Parathyroid adenoma (tissue), 2 donors: ENCODE measurements at regions not wholly inside any gene's neighbourhood (a gene's known extent, or its start where the extent isn't known, plus 50 kb on each side); places are given as distances from the start of the nearest gene placed in this dataset.

Source experiments
- H2AFZ ChIP-seq: fragments of 300-600 bp; sonication (generic); one replicate; pipeline ENCODE4 v1.7.0; 2017; ENCODE audit warnings: antibody characterized with exemption, mild to moderate bottlenecking
- H3K27ac ChIP-seq: fragments of 300-600 bp; sonication (generic); one replicate; pipeline ENCODE4 v1.7.0; 2017
- H3K27me3 ChIP-seq: fragments of 300-600 bp; sonication (generic); one replicate; pipeline ENCODE4 v1.7.0; 2017; ENCODE audit warnings: low read length; ENCODE audit not compliant: control insufficient read depth, insufficient read depth
- H3K36me3 ChIP-seq: fragments of 300-600 bp; sonication (generic); one replicate; pipeline ENCODE4 v1.7.0; 2017; ENCODE audit warnings: low read length; ENCODE audit not compliant: control insufficient read depth, insufficient read depth
- H3K4me1 ChIP-seq: fragments of 300-600 bp; sonication (generic); one replicate; pipeline ENCODE4 v1.7.0; 2017; ENCODE audit warnings: control low read depth
- H3K4me2 ChIP-seq: fragments of 300-600 bp; sonication (generic); one replicate; pipeline ENCODE4 v1.7.0; 2017; ENCODE audit warnings: low read length
- H3K4me3 ChIP-seq: fragments of 300-600 bp; sonication (generic); one replicate; pipeline ENCODE4 v1.7.0; 2017; ENCODE audit warnings: low read depth, low read length
- H3K79me2 ChIP-seq: fragments of 300-600 bp; sonication (generic); one replicate; pipeline ENCODE4 v1.7.0; 2017; ENCODE audit warnings: control low read depth
- H3K9ac ChIP-seq: fragments of 300-600 bp; sonication (generic); one replicate; pipeline ENCODE4 v1.7.0; 2017; ENCODE audit warnings: mild to moderate bottlenecking
- H3K9me3 ChIP-seq: fragments of 300-600 bp; sonication (generic); one replicate; pipeline ENCODE4 v1.7.0; 2017; ENCODE audit warnings: low read length; ENCODE audit not compliant: control insufficient read depth
- TF ChIP-seq, protein P1 (sequence below): fragments of 300-600 bp; sonication (generic); IDR thresholded peaks from one replicate; pipeline ENCODE4 v1.7.0; 2017; ENCODE audit warnings: antibody characterized with exemption, mild to moderate bottlenecking
- donor health status: primary hyperparathyroidism.

DNA sequence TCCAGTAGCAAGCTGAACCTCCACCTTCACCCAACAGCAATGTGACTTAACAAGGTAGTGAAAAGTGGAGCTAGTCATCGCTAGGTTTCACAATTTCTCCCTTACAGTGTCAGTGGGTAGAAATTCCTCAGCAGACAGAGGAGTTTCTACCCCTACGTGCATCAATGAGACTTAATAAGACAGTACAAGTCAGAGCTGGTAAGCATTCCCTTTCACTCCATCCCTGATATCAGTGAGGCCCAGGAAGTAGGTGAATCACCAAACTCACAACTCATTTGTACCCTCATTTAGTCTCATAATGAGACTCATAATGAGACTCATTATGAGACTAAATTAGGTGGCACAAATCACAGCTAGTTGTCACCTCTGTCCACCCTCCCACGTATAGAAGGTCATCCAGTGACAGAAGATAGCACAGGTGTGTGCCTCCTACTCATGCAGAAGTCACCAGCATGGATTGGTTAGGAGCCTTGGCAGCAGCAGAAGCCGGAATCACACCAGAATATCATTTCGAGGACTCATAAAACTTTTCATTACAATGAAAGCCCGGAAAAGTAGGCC lies 50.8 kb upstream of the NUDT10 start:
- Histone ChIP-seq H2AFZ (no peak overlapping the region), H3K79me2 (no peaks in the 10 kb centered on the region), H3K36me3 (no peaks in the 10 kb centered on the region), H3K9me3 (no peaks in the 10 kb centered on the region), H3K9ac (no peak overlapping the region), H3K4me2 (no peak overlapping the region), H3K4me1 (no peaks in the 10 kb centered on the region), H3K27me3 (no peaks in the 10 kb centered on the region), H3K4me3 (no peak overlapping the region), H3K27ac (no peak overlapping the region)
- TF ChIP-seq, protein P1, sequence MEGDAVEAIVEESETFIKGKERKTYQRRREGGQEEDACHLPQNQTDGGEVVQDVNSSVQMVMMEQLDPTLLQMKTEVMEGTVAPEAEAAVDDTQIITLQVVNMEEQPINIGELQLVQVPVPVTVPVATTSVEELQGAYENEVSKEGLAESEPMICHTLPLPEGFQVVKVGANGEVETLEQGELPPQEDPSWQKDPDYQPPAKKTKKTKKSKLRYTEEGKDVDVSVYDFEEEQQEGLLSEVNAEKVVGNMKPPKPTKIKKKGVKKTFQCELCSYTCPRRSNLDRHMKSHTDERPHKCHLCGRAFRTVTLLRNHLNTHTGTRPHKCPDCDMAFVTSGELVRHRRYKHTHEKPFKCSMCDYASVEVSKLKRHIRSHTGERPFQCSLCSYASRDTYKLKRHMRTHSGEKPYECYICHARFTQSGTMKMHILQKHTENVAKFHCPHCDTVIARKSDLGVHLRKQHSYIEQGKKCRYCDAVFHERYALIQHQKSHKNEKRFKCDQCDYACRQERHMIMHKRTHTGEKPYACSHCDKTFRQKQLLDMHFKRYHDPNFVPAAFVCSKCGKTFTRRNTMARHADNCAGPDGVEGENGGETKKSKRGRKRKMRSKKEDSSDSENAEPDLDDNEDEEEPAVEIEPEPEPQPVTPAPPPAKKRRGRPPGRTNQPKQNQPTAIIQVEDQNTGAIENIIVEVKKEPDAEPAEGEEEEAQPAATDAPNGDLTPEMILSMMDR: no peak
